ENCODE measurements at regions not wholly inside any gene's neighbourhood (a gene's known extent, or its start where the extent isn't known, plus 50 kb on each side); places are given as distances from the start of the nearest gene placed in this dataset.

- H3K23ac ChIP-seq (ENCODE audit: insufficient read length), result no peak overlapping the region
- no peak overlapping the region for H4K91ac ChIP-seq (replicated peaks; ENCODE audit: insufficient read length, low read length)
- peaks cover 0 to 5% of the 10 kb centered on the region in 2 experiments; a peak in 1 of 4 replicates for H3K9me3 ChIP-seq (ENCODE audit: insufficient read depth in 2 of 2, low read depth in 1 of 2, low read length in 1 of 2)
- H2AK5ac ChIP-seq (ENCODE audit: low read depth, low read length), result no peak overlapping the region
- H3K9ac ChIP-seq (replicated peaks in 1 of 4; ENCODE audit: extremely low read depth in 1 of 4, low read depth in 3 of 4, low read length in 3 of 4), result no peak overlapping the region
- peaks cover 0 to 5% (median under 1%) of the 10 kb centered on the region in 4 experiments; a peak in 3 of 7 replicates for H3K4me1 ChIP-seq (replicated peaks in 1 of 4; ENCODE audit: control insufficient read depth in 3 of 4, insufficient read depth in 4 of 4, low read length in 3 of 4)
- no peak overlapping the region for H2AFZ ChIP-seq (ENCODE audit: low read length)
- H2BK120ac ChIP-seq (replicated peaks; ENCODE audit: low read depth, low read length), result no peak overlapping the region
- no peak overlapping the region for H2BK5ac ChIP-seq (ENCODE audit: low read depth, low read length)
- ChIA-PET POLR2A (ENCODE audit: partially characterized antibody) (no interaction called here), CTCF (ENCODE audit: partially characterized antibody) (no interaction called here)
- no peak overlapping the region for H3K18ac ChIP-seq (ENCODE audit: extremely low read depth, low read length)
- no peak overlapping the region for H2BK15ac ChIP-seq (ENCODE audit: low read length)
- H3K79me2 ChIP-seq (ENCODE audit: control insufficient read depth in 1 of 2, insufficient read depth in 2 of 2, low read length in 2 of 2), result no peaks in the 10 kb centered on the region
- WGBS, 2 experiments (ENCODE audit: extremely low coverage in 1 of 2, insufficient coverage in 1 of 2, insufficient read length in 1 of 2, insufficient replicate concordance in 2 of 2, low coverage in 1 of 2, low lambda C conversion rate in 2 of 2, missing lambda C conversion rate in 1 of 2), result 91% methylated on average over 6 of the region's 6 CpGs; no CpG with 5 or more reads in 1 of the 2 experiments
- H3K14ac ChIP-seq (ENCODE audit: insufficient read length), result no peak overlapping the region
- no peak overlapping the region for H3K4me2 ChIP-seq (ENCODE audit: insufficient read depth in 1 of 2, low read depth in 2 of 2, low read length in 2 of 2)
- no peak overlapping the region for H2BK12ac ChIP-seq (ENCODE audit: low read depth, low read length)
- no peak for DNase-seq (ENCODE audit: low read depth in 1 of 2, low spot score in 2 of 2)
- no peak overlapping the region for H2BK20ac ChIP-seq (ENCODE audit: low read length)
- no peak overlapping the region for H4K5ac ChIP-seq (ENCODE audit: insufficient read length, low read depth, low read length)
- no peaks in the 10 kb centered on the region for H3K27me3 ChIP-seq (replicated peaks in 1 of 4; ENCODE audit: control insufficient read depth in 3 of 4, extremely low read depth in 1 of 4, insufficient read depth in 3 of 4, low read length in 3 of 4)
- no peak for FAIRE-seq
- no peaks in the 10 kb centered on the region for H3K79me1 ChIP-seq (ENCODE audit: low read depth, low read length)
- H3K56ac ChIP-seq (replicated peaks; ENCODE audit: insufficient read length, low read depth, low read length), result no peak overlapping the region
- H3K27ac ChIP-seq (ENCODE audit: low read depth, low read length), result no peak overlapping the region
- H4K8ac ChIP-seq (ENCODE audit: extremely low read depth, insufficient read depth, low read length), result no peak overlapping the region
- H3K36me3 ChIP-seq (ENCODE audit: control insufficient read depth in 2 of 4, insufficient read depth in 4 of 4, low read length in 3 of 4), result no peaks in the 10 kb centered on the region
- H3K4me3 ChIP-seq (ENCODE audit: extremely low read depth in 1 of 4, insufficient read depth in 2 of 4, low read depth in 3 of 4, low read length in 4 of 4), result no peak overlapping the region
- no peak overlapping the region for H3K4ac ChIP-seq (replicated peaks; ENCODE audit: insufficient read length, low read depth, low read length)
- H4K20me1 ChIP-seq (replicated peaks in 1 of 2; ENCODE audit: control insufficient read depth in 1 of 2, insufficient read depth in 2 of 2, low read length in 2 of 2), result no peaks in the 10 kb centered on the region
- H3K23me2 ChIP-seq (ENCODE audit: low read depth, low read length), result no peaks in the 10 kb centered on the region; the same call in 1 of the 2 replicates
- no peak for TF ChIP-seq SAP30 (IDR thresholded peaks at IDR 0.05; ENCODE audit: insufficient read depth, insufficient replicate concordance, low read length)
- TF ChIP-seq CHD1 (IDR thresholded peaks at IDR 0.05; ENCODE audit: low read depth, low read length), result no peak
- TF ChIP-seq POLR2A (IDR thresholded peaks at IDR 0.05; ENCODE audit: control extremely low read depth in 1 of 2, low read depth in 2 of 2, low read length in 2 of 2), result no peak
- TF ChIP-seq ATF3 (IDR thresholded peaks at IDR 0.05; ENCODE audit: insufficient read depth, low read depth, low read length), result no peak
- no peak for TF ChIP-seq POLR2AphosphoS5 (IDR thresholded peaks at IDR 0.05; ENCODE audit: low read depth, low read length)
- TF ChIP-seq SP4 (IDR thresholded peaks at IDR 0.05; ENCODE audit: low read length), result no peak
- no peak for TF ChIP-seq USF2 (IDR thresholded peaks at IDR 0.05; ENCODE audit: low read length)
- TF ChIP-seq E2F6 (IDR thresholded peaks at IDR 0.05), result no peak
- TF ChIP-seq BRCA1 (IDR thresholded peaks at IDR 0.05; ENCODE audit: low read depth, low read length), result no peak
- no peak for TF ChIP-seq RFX5 (IDR thresholded peaks at IDR 0.05; ENCODE audit: borderline replicate concordance, low read depth, low read length)
- no peak for TF ChIP-seq CREB1 (IDR thresholded peaks at IDR 0.05)
- no peak for TF ChIP-seq ZNF274 (IDR thresholded peaks at IDR 0.05; ENCODE audit: borderline replicate concordance, extremely low read depth, low read length)
- no peak for TF ChIP-seq NANOG (IDR thresholded peaks at IDR 0.05; ENCODE audit: insufficient read depth, low read depth, low read length, poor library complexity, severe bottlenecking)
- no peak for TF ChIP-seq JUN (IDR thresholded peaks at IDR 0.05; ENCODE audit: low read depth, low read length)
These were observed 608.0 kb upstream of the NRP1 start for GRCh38 chr10:33942508-33942907.

Data from H1 (cell line).